IPS-20b (cell line): ENCODE measurements at regions not wholly inside any gene's neighbourhood (a gene's known extent, or its start where the extent isn't known, plus 50 kb on each side); places are given as distances from the start of the nearest gene placed in this dataset.

Experiments used
- H3K27ac ChIP-seq: one replicate; pipeline ENCODE4 v1.5.1; 2013; ENCODE audit warnings: low read length
- H3K27me3 ChIP-seq: 2 replicates; pipeline ENCODE4 v1.6.1; 2013; ENCODE audit warnings: mild to moderate bottlenecking, low read length, inconsistent platforms; ENCODE audit not compliant: insufficient read depth
- H3K36me3 ChIP-seq: 2 replicates; pipeline ENCODE4 v1.6.1; 2013; ENCODE audit warnings: low read depth, mild to moderate bottlenecking, inconsistent platforms, low read length, moderate library complexity; ENCODE audit not compliant: insufficient read depth
- H3K4me1 ChIP-seq: 2 replicates; pipeline ENCODE4 v1.6.1; 2013; ENCODE audit warnings: mild to moderate bottlenecking, control low read depth, inconsistent platforms, low read length, moderate library complexity; ENCODE audit not compliant: insufficient read depth
- H3K4me3 ChIP-seq: 2 replicates; pipeline ENCODE4 v1.5.1; 2013; ENCODE audit warnings: mild to moderate bottlenecking, low read length, inconsistent platforms
- H3K9ac ChIP-seq: 2 replicates; pipeline ENCODE4 v1.6.1; 2013; ENCODE audit warnings: low read depth, mild to moderate bottlenecking, inconsistent platforms, low read length, moderate library complexity
- H3K9me3 ChIP-seq: 2 replicates; pipeline ENCODE4 v1.6.1; 2013; ENCODE audit warnings: mild to moderate bottlenecking, low read depth, low read length, inconsistent platforms; ENCODE audit not compliant: insufficient read depth

GRCh38 chr1:147852706-147853225 is 49.8 kb upstream of the GJA8 start:
- H3K9ac ChIP-seq: no peak overlapping the region
- peaks cover 6% of the 10 kb centered on the region; the same call in 1 of the 2 replicates for H3K4me1 ChIP-seq

More at GRCh38 chr1:147852706-147853225, 49.8 kb upstream of the GJA8 start:
- Histone ChIP-seq H3K36me3 (no peaks in the 10 kb centered on the region), H3K4me3 (no peak overlapping the region), H3K9me3 (no peaks in the 10 kb centered on the region), H3K27ac (no peak overlapping the region), H3K27me3 (no peaks in the 10 kb centered on the region)
